Urothelium cell line (cell line): ENCODE measurements at regions not wholly inside any gene's neighbourhood (a gene's known extent, or its start where the extent isn't known, plus 50 kb on each side); places are given as distances from the start of the nearest gene placed in this dataset.

ENCODE experiments used
- DNase-seq: peaks from one replicate; pipeline ENCODE4 v3.0.0; 2011; ENCODE audit warnings: low spot score, mixed read lengths
- FAIRE-seq: peaks from 2 replicates; lab custom pipeline; 2011; peaks lifted over from hg19 to GRCh38; lab: Jason Lieb, UNC

- peak; percentile 67 for DNase-seq
- FAIRE-seq: peak; percentile 61
These were observed 348.6 kb downstream of the PTTG2 start for GRCh38 chr4:38308728-38309311.

DNA sequence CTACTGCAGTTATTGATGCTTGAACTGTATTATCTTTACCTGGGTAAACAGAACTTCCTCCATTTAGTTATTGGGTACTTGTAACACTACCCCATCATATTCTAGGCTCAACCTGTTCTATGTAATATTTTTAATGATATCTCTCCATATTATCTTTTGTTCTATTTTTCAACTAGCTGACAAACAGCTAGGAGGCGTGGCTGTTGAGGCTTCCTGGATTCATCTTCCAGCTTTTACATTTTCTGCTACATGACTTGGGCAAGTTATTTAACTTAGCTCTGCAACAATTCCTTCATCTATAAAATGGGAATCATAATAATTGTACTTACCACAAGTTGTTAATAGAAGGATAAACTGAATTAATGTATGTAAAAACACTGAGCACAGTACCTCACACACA, 349.3 kb downstream of the PTTG2 start:
- no peak for DNase-seq
- FAIRE-seq: no peak

- FAIRE-seq (no peak), DNase-seq (peak; percentile 29)
These were observed 350.3 kb downstream of the PTTG2 start for GRCh38 chr4:38310446-38311043.

DNA sequence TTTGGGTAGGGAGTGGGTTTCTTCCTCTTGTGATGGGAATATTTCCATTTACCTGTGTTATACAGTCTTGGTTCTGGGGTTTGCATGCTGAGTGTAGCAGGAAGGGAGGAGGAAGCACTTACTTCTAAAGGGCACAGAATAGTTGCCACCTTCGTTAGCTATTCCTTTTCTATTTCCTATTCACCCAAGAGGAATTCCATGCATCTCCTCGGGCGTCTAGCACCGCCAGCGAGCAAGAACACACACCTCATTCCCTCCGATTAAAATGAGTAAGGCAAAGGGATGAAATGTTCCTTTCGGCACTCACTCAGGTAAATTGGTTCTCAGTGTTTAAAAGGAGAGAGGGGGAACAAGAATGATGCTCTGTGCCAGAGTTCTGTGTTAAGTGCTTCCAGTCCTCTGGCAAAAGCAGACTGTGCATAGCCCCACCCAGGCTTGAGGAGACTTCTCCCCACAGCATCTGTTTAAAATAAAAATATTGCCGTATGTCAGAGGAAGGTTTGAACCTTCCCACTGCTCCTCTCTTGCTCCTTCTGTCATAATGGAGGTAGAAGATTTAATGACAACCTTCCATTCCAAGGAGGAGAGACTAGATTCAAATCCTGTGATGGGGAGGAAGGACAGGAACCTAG, 351.4 kb downstream of the PTTG2 start:
- FAIRE-seq (no peak), DNase-seq (no peak)

GRCh38 chr4:38313175-38313574, 350.8 kb upstream of the KLF3 start:
- FAIRE-seq (no peak), DNase-seq (no peak)

- DNase-seq: peak; percentile 72
- FAIRE-seq: peak; percentile 77
These were observed 349.9 kb upstream of the KLF3 start for GRCh38 chr4:38313999-38314561.

GRCh38 chr4:38314663-38315062, 349.3 kb upstream of the KLF3 start:
- DNase-seq (peak; percentile 32), FAIRE-seq (no peak)

DNA sequence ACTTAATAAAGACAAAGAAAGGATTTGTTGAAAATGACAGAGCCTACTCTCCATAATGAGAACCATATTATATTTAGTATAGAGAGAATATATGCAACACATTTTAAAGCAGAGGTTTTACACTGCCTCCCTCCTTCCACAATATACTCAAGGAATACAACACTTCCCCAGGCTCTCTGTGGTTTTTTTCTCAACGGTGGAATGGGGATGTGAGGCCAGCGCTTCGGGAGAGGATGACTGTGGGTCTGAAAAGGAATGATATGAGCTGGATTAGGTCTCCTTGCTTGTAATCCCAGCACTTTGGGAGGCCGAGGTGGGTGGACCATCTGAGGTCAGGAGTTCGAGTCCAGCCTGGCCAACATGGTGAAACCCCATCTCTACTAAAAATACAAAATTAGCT, 348.7 kb upstream of the KLF3 start:
- FAIRE-seq: no peak

DNA sequence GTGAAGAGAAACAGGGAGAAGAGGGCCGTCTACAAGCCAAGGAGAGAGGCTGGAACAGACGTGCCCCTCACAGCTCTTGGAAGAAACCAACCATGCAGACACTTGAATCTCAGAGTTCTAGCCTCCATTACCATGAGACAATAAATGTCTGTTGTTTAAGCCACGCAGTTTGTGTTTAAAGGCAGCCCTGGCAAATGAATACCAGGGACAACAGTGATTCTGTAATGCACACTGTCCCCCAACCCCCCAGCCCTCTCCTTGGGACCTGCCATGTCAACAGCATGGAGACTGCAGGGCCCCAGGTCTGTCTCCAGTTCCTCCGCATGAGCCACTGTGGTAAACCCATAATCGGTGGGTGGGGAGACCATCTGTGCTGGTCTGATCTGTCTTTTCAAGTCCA, 348.0 kb upstream of the KLF3 start:
- DNase-seq (no peak), FAIRE-seq (no peak)

More for the DNA sequence above, 348.7 kb upstream of the KLF3 start:
- DNase-seq: no peak

GRCh38 chr4:38317041-38317674, 346.8 kb upstream of the KLF3 start:
- DNase-seq (no peak), FAIRE-seq (no peak)

DNA sequence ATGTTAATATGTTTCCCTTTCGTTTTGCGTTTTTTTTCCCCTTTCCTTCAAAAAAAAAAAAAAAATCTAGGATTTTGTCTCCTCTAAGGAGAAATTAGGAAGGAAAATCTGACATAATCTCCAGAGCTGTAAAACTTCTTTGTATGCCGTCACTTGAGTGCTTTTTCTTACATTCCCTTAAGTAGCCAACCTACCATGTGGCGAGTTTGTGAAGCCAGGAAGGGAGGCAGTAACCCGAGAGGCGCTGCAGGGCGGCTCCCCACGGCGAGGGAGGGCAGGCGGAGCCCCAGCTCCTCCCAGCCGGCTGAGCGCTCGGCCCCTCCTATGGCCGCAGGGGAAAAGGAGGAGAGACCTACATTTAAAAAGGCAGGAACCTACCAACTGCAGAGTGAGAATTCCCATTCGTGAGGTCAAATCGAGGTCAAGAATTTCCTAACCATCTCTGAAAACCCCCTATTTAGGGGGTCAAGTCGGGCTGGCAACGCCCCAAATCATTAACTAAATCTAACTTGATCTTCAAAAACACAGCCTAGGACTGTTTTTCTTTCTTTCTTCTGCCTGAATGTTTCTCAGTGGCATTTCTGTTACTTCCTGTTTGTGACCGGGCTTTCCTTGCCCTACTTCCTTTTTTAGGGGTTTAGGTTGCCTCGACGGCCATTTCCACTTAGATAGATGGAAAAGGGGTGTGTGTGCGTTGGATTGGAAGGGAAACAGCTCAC, 345.1 kb upstream of the KLF3 start:
- FAIRE-seq: no peak
- DNase-seq: peak; percentile 95

GRCh38 chr4:38319456-38320342, 344.3 kb upstream of the KLF3 start:
- FAIRE-seq (peak; percentile 37), DNase-seq (peak; percentile 88)

- DNase-seq (no peak), FAIRE-seq (no peak)
These were observed 343.7 kb upstream of the KLF3 start for GRCh38 chr4:38320343-38320695.

- no peak for FAIRE-seq
- DNase-seq: no peak
These were observed 343.2 kb upstream of the KLF3 start for GRCh38 chr4:38320833-38321232.

DNA sequence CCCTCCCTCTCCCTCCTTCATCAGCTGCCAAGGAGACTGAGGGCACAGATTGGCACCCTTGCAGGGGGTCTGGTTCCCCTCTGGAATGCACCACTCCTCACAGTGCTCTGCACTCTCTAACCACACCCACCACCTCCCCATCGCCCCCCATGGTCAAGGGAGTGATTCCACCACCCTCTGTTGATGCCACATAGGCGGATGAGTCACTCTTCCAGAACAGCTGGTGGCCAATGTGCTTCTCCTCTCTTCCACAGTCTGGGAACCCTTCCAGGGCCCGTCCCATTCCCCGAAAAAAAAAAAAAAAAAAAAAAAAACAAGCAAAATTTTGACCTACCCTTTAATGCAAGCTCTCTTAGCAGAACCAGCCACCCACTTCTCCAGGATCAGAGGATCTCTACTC, 341.3 kb upstream of the KLF3 start:
- peak; percentile 82 for DNase-seq
- no peak for FAIRE-seq

- DNase-seq (no peak), FAIRE-seq (no peak)
These were observed 340.8 kb upstream of the KLF3 start for GRCh38 chr4:38323141-38323641.

- DNase-seq: no peak
- FAIRE-seq: no peak
These were observed 339.0 kb upstream of the KLF3 start for GRCh38 chr4:38324861-38325628.

DNA sequence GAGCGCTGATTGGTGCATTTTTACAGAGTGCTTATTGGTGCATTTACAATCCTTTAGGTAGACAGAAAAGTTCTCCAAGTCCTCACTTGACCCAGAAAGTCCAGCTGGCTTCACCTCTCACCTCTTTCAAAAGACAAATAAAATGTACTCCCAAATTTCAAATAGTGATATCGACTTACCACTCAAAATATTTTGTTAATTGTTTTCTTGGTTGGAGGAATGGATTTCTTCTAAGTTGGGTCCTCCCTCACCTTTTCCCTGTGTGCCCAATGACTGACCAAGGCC, 338.4 kb upstream of the KLF3 start:
- no peak for FAIRE-seq
- no peak for DNase-seq

DNA sequence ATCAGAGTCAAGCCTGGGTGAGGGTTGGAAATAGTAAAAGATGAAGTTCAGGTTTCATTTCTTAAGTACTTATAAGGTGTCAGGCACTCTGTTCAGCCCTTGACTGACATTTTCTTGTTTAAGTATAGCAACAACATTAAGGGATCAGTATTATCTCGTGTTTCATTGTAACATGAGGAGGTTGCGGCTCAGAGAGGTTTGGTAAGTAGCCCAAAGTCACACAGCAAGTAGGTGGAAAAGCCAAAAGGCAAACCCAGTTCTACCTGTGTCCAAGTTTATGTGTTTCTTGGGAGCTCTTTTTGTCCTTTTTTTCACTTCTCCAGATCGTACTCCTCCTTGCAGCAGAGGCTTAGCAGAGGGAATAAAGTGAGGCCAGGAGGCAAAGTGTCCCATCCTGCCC, 337.5 kb upstream of the KLF3 start:
- FAIRE-seq (no peak), DNase-seq (no peak)
